Embryonic facial prominence (tissue), 1 donor: ENCODE measurements at regions not wholly inside any gene's neighbourhood (a gene's known extent, or its start where the extent isn't known, plus 50 kb on each side); places are given as distances from the start of the nearest gene placed in this dataset.
A peak's percentile ranks its signal among the peaks of the same experiment; 100 is the strongest.

Experiments
- DNase-seq: peaks from one replicate; pipeline ENCODE4 v3.0.0-alpha.2; 2016; ENCODE audit errors: extremely low spot score

DNA sequence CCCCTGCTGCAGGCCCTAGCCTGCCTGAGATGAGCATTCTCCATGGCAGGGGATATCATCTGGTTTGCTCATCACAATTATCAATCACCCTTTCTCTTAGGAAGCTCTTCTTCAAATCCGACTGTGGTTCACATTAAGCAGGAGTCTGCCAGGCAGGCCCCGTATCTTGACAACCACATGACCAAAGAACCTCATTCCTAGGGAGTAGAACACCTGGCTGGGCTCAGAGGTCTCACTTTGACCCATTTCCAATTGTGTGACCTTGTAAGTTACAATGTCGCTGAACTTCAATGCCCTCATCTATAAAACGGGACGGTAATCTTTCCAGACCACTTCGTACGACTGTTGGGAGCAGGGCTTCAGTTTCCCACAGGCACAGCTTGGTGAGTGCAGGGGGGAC lies 156.4 kb upstream of the PCBD1 start:
- DNase-seq: no peak

DNA sequence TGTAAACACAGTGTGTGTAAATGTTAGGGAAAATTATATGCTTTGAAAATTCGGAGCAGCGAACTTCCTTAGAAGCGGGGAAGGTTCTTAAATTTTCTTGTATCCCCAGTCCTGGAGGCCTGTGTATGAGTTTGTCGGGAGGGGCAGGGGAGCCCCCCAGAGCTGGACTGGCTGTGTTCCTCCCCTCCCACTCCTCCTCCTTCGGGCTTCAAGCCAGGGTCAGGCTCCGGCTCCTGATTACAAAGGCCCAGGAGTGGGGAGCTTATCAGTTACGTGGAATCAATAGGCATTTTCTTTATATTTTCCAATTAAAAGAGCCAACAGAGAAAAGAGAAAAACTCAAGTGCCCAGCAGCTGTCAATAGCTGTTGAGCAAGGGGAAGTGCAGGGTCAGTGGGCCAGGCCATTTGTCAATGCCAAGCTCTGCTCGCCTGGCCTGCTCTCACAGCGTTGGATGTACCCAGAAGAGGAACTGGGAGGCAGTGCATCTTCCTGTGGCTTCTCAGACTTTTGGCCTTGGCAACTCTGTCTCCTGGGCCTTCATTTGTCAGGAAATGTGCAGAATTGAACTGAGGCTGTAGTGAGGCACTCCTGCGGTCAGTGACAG lies 156.9 kb upstream of the PCBD1 start:
- no peak for DNase-seq

DNA sequence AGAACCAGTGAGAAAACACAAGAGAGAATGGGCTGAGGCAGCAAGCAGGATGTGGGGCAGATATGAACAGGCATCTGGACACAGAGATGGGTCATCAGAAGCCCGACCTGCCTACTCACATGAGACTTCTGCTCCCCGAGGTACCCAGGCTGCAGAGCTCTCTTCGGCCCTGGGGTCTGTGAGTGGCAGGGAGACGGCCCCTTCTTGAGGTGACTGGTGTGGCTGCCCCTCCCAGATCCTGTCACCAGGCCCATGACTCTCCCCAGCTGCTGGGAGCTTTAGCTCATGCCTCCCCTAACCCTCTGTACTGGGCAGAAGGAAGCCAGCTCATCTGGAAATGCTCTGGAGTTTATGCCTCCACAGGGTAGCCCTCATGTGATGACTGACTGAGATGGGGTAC lies 157.6 kb upstream of the PCBD1 start:
- DNase-seq: no peak

DNA sequence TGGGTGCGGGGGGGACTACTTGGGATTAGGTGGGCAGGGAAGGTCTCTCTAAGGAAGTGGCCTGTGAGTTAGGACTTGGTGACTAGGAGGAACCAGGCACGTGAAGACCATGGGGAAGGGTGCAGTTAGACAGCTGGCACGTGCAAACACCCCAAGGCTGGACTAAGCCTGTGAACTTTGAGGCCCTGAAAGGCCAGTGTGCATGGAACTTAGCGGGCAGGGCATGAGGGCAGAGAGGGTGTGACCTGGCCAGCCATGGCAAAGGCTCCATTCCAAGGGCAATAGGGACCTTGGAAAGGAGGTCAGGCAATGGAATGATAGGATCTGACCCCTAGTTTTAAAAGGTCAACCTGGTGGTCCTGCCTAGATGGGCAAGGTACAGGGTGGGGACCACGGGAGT lies 158.4 kb upstream of the PCBD1 start:
- no peak for DNase-seq

DNA sequence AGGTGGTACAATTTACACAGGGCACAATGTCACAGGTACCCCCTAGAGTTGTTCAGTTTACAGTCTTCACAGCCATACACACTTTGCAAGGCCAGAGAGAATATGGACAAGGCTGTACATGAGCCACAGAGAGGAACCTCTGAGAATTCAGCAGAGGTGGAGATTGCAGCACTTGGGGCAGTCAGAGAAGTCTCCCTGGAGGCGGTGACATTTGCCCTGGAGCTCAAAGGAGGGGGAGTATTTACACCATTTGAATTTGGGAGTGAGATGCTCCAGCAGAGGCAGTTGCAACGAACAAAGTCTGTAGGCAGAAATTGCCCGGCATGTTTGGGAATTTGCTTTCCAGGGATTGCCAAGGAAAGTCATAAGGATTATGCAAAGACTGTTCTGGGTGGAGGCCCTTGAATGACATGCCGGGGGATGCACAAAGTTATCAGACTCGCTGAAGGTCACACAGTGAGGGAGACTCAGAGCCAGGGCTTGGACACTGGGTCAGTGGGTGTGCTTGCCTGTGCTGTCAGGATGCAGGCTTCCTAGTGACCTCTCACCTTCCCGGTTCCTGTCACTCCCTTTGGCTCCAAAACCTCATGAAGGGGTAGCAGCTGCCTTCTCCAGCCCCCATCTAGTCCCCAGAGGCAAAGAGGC lies 160.7 kb upstream of the PCBD1 start:
- DNase-seq: no peak

DNA sequence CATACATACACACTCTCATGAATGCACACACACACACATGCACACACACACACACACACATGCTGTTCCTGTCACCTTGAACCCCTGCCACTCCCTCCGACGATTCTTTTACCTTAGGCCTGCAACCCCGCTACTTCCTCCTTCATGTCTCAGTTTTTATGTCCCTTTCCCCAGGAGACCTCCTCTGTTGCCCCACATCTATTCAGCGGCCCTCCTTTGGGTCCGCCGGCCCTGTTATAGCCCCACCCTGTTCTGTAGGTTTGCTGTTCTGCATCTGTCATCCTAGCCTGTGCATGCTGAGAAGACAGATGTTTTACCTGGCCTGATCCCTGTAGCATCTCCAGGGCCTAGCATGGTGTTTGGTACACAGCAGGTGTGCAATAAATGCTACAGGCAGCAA lies 161.6 kb upstream of the PCBD1 start:
- no peak for DNase-seq

DNA sequence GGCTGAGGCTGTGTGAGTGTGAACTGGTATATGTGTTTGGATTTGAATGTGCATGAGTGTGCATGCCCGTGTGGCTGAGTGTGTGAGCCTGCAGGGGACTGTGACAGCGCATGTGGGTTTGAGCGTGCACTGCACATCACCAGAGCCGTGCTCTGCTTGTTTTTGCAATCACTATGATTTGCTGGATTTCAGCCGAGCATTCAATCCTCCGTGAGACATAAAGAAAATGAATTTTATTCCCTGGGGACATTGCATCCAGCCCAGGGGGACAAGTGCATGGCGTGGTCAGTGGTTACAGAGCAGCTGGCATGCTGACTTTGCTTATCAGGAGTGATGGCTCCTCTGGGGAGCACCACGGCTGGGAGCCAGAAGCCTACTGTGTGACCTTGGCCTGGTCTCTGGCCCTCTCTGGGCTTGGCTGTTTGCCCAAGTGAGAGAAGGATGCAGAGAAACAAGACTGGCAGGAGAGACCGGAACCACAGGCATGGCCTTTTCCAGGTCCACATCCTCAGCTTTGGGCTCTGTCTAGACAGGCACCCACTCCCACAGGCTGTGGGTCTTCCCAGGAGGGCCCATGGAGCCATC lies 160.2 kb upstream of the UNC5B start:
- no peak for DNase-seq

DNA sequence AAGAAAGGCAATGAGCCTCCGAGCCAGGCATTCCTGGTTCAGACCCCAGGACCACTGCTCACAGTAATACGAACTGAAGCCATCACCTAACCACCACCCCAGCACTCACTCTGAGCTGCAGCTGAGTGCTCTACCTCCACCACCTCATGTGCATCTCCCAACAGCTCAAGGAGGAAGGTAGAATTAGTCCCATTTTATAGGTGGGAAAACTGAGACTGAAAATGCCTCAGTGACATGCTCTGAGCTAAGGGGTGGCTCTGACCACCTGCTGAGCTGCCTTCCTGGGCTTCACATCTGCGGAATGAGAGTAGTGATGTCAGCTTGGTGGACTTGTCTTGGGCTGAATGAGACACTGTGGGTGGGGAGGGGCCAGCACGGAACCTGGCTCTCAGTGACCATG lies 159.7 kb upstream of the UNC5B start:
- DNase-seq: no peak

DNA sequence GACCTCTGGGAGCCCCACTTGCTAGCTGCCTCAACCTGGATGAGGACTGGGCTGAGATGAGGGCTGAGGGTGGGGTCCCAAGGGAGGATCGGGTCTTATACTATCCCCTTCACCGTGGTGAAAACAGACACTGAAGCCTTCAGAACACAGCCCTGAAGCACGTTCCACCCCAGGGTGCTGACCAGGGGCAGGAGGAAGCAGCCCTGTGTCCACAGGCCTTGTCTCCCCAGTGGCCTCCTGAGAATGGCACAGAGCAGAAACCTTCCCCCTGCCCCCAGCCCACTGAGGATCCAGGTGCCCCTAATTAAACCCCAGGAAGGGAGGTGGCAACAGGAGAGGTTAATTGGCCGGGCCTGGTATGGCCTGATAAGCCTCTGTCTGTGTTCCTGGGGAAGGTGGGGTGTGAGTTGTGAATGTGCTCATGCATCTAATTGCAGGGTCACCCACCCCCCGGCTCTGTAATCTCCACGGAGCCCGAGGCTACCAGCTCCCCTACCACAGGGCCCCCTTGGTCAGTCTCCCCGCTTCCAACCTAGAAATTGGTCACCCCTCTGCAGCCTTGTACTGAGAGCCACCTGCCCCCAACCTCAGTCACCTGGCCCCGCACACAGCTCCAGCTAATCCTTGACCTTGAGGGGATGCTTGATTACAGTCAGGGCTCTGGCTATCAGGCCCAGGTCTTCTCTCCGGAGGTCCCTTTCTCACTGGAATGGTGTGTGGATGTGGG lies 159.0 kb upstream of the UNC5B start:
- DNase-seq: no peak

DNA sequence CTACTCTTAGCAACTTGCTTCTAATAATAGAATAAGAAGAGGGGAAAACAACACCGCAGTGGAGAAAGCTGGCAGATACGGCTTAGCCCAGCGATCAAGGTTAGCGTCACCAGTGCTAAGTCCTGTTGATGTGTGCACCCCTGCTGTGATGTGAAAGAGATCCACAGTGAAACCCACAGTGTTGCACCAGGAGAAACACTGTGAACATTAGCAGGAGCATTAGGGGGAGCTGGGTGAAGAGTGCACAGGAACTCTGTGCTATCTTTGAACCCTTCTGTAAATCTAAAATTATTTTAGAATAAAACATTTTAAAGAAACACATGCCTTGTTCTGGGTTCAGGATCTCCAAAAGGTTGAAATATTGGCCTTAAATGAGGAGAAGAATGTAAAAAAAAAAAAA lies 154.1 kb upstream of the UNC5B start:
- DNase-seq: no peak

DNA sequence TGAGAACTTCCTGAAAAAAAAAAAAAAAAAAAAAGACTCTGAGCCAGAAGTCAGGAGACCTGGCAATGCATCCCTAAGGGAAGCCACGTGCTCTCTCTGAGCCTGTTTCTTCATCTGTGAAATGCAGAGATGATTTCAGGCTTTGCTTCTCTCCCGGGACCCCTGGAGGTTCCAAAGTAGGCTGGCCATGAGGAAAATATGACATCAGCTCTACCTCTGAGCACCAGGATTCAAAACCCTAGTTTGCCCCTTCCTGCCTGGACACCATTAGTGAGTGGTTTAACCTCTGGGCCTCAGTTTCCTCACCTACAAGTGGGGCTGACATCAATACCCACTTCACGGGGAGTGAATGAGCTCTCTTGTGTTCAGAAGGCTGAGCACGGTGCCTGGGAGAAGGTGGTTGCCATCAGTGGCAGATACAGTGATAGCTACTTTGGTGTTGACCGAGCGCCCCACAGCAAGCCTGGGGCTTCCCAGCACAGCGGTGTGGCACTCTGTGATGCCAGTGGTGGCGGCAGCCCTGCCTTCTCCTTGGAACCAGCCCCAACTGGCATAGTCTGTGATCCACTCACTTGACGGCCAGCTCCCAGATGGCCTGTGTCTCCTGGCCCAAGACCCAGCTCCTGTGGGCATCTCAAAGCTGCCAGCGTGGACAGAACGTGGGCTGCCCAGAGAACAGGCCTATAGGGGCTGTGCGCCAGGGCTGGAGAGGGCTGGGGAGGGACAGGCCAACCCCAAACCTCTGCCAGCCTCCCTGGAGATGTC lies 153.1 kb upstream of the UNC5B start:
- DNase-seq: no peak

DNA sequence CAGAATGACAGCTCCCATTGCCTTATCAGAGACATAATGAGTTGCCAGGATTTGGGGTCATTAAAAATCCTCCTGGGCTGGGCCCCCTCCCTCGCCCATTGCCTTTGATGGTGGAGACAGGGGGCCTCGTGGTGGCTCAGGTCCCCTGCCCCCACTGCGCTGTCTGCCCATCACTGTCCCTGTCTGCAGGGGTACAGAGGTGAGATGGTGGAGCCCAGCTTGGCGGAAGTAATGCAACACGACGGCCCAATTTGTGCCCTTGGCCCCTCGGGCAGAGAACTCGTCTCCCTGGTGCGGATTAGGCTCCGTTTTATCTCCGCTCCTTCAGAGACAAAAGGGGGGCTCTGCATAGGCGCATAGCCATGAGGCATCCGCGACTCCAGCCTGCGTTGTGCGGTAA lies 152.4 kb upstream of the UNC5B start:
- no peak for DNase-seq

DNA sequence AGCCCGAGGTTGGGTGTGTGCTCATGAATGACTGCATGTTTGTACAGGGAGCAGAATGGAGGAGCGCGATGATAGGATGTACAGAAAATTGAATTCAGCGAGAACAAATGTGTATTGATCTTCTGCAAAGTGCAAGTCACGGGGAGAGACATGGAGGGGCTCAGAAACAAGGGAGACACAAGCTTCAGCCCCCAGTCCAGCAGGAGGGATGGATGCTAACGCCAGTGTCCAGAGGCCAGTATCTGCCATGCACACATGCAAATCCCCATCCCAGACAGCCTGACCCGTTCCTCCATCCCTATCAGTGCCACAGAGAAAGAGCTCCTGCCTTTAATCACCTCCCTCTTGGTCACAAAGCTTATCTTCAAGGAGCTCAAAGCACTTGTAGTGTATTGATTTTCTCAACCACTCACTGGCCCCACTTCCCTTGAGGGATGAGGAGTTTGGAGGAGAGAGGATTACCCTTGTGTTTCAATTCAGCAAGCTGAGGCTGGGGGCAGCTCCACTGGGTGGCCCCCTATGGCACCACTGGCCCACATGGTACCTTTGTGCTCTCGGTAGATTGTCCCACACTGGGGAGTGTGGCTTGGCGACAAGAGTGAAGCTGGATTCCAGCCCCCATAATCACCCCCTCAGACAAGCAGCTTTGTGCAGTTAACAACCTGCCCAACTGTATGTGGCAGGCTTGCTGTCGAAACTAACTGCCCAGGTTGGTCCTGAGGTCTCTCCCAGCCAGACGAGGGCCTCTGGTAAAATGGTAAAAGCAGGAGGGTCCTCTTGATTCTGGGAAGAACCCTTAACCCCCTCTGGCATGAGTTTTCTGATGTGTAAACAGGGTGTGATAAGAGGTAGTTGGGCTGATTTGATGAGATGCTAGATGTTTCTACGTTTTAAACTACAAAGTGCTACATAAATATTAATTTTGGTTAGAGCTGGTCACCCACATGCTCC lies 151.6 kb upstream of the UNC5B start:
- DNase-seq: no peak

DNA sequence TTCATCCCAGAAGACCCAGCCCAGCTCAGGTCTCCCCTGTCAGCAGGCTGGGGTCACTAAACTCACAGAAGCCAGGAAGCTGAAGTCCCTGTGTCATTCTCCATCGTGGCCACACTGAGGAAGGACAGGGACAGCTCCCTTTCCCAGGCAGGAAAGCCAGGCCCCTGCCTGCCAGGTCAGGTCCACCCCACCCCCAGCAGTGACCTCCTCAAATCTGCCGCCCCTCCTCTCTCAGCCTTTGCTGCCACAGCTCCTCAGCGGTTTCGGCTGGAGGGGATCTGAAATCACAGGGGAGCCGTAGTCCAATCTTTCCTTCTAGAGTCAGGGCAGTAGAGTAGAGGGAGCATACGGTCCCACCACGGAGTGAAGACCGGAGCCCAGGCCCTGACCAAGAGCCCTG lies 150.9 kb upstream of the UNC5B start:
- no peak for DNase-seq

DNA sequence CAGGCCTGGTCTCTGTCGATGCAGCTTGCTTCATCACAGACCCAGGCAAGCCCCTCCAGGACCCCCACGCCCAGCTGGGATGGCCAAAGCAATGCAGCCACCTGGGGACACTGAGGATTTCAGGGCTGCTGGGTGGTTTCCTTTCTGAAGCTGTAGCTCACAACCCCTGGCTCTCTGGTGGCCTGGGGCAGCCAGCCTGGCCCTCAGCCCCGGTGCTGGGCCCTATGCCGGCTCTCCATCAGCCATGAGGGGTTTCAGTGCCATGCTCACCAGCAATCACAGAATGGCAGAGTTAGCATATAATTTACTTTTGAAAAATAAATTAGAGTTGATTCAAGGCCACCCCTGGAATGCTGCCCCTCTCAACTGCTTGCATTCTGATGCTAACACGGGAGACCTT lies 150.2 kb upstream of the UNC5B start:
- DNase-seq: no peak

DNA sequence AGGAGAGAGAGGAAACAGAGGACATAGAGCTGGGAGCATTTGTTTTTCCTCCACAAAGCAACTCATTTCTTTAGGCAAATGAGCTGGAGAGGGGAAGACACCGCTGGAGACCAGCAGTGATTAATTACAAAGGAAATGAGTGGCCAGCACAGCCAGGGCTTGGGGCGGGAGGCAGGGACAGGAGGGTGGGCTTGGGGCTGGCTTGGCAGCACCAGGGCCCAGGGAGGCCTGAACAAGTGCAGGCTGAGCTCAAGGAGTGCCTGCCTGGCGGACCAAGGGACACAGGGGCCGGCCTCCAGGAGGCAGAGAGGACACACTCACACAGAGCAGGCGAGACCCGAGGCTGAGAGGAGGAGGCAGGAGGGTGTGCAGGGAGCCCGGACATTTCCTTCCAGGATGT lies 149.0 kb upstream of the UNC5B start:
- no peak for DNase-seq

DNA sequence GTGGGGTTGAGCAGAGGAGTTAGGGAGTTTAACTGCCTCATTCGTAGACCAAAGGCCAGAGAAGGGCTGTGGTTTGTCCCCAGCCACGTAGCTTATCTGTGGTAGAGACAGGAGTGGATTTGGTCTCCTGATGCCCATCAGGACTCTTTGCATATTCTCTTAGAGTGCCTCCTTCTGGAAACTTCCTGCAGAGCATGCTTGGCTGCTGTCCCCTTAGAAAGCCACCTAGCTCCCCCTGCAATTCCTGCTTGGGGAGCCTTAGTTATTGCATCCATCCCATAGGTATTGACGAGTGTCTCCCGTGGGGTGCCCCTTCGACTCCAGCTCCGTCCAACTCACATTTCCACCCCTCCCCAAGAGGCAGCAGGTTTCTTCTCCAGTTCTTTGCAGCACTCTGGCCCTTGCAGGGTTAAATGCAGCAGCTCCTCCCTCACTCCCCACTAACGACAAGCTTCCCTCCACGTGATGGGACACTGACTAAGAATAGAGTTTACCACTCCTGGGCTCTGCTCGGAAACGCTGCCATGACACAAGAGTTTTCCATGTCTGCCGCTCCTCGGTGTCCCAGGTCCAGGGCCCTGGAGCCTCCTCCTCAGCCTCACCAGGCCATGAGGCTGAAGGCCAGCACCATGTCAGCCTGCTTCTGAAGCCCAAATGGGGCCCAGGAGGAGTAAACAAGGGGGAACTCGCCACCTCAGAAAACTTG lies 147.8 kb upstream of the UNC5B start:
- DNase-seq: no peak

DNA sequence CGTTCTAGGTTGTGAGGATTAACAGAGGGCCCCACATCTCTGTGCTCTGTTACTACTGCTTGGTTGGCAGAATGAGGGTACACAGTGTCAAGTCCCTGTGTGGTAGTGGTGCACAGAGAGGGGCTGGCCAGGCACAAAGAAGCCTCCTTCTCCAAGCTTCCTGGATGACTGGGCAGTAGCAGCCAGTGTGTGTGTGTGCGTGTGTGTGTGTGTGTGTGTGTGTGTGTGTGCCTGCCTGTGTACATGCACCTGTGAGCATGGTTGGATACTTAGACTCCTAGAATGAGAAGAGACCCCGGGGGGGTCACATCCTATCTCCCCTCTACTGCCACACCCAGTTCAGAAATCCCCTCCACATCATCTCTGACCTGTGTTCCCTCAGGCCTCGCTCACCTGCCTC lies 146.7 kb upstream of the UNC5B start:
- no peak for DNase-seq

DNA sequence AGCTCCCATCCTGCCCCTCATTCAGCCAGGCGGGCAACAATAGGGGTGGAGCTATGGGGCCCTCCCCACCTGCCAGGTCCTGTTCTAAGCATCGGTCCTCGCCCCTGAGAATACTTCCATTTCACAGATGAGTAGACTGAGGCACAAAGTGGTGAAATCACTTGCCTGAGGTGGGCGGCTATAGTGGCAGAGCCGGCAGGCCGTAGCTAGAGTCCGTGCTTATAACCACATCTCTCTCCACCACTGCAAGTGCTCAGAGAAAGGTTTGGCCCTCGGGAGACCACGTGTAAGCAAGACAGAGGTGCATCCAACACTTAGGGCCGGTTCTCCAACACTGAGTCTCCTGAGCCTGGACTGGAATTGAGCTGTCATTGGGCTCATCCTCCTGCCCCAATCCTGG lies 145.8 kb upstream of the UNC5B start:
- DNase-seq: no peak

DNA sequence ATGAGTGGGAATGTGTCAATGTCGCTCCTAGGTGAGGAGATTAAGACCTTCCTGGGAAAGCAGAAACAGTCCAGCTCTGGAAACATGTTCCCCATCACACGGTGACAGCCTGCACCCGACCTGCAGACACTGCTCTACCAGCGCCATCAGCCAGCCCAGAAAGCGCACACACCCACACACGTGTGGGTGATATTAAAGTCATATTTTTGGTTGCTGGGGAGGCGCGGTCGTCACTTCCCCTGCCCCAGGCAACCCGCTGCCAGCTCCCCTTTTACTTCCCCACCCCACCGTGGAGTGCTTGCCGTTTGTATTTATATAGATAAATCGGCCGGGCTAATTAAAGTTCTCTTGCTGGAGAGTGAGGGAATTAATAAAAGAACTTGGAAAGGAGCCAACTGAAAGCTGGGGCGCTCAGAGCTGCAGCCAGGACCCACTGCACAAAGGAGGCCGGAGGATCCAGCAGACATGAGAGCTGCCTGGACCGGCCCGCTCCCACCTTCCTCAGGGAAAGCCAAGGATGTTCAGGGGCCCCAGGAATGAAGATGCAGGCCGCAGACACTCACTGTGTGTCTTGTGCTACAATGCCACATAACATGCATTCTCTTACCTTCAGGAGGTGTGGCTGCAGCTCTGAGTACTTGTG lies 145.2 kb upstream of the UNC5B start:
- peak; percentile 13 for DNase-seq
